H1 (cell line): ENCODE measurements at regions not wholly inside any gene's neighbourhood (a gene's known extent, or its start where the extent isn't known, plus 50 kb on each side); places are given as distances from the start of the nearest gene placed in this dataset.

Source experiments
- CTCF ChIA-PET: fragments of 300-600 bp; sonication (Branson Sonifier 250); formaldehyde crosslinking; loops from one replicate; lab custom pipeline; 2021; ENCODE audit not compliant: partially characterized antibody; lab: Charles Lee
- POLR2A ChIA-PET: fragments of 300-600 bp; sonication (Branson Sonifier 250); formaldehyde crosslinking; loops from one replicate; lab custom pipeline; 2021; ENCODE audit warnings: inconsistent platforms; ENCODE audit not compliant: partially characterized antibody; lab: Charles Lee
- DNase-seq, 2 experiments: peaks; one replicate each; pipeline versions ENCODE4 v3.0.0 to v3.0.0-alpha.2; 2010 to 2022; ENCODE audit warnings: low spot score in 2 of 2, low read depth in 1 of 2, mixed read lengths in 1 of 2
- FAIRE-seq: peaks from 2 replicates; lab custom pipeline; 2011; peaks lifted over from hg19 to GRCh38; lab: Jason Lieb, UNC
- H2AFZ ChIP-seq: 2 replicates; pipeline ENCODE4 v1.8.1; 2012; ENCODE audit warnings: low read length, inconsistent platforms
- H2AK5ac ChIP-seq: 2 replicates; pipeline ENCODE4 v1.6.1; 2013; ENCODE audit warnings: low read depth, low read length
- H2BK120ac ChIP-seq: replicated peaks from 2 replicates; pipeline ENCODE3; 2013; ENCODE audit warnings: low read depth, low read length, inconsistent platforms
- H2BK12ac ChIP-seq: 2 replicates; pipeline ENCODE4 v1.6.1; 2013; ENCODE audit warnings: low read depth, low read length
- H2BK15ac ChIP-seq: 2 replicates; pipeline ENCODE4 v1.6.1; 2013; ENCODE audit warnings: low read length
- H2BK20ac ChIP-seq: 2 replicates; pipeline ENCODE4 v1.6.1; 2013; ENCODE audit warnings: low read length
- H2BK5ac ChIP-seq: 2 replicates; pipeline ENCODE4 v1.6.1; 2013; ENCODE audit warnings: low read depth, low read length
- H3K14ac ChIP-seq: 2 replicates; pipeline ENCODE4 v1.6.1; 2013; ENCODE audit warnings: inconsistent platforms; ENCODE audit not compliant: insufficient read length
- H3K18ac ChIP-seq: 2 replicates; pipeline ENCODE4 v1.6.1; 2013; ENCODE audit warnings: low read length; ENCODE audit errors: extremely low read depth
- H3K23ac ChIP-seq: 2 replicates; pipeline ENCODE4 v1.6.1; 2013; ENCODE audit warnings: inconsistent platforms; ENCODE audit not compliant: insufficient read length
- H3K23me2 ChIP-seq: 2 replicates; pipeline ENCODE4 v1.6.1; 2013; ENCODE audit warnings: low read depth, low read length
- H3K27ac ChIP-seq: 2 replicates; pipeline ENCODE4 v1.6.1; 2011; ENCODE audit warnings: low read depth, low read length, inconsistent platforms
- H3K27me3 ChIP-seq, 4 experiments: replicated peaks in 1 of 4; 1 replicate in 1 of 4; 2 replicates in 3 of 4; pipeline versions ENCODE4 v1.6.1 to v1.8.1; 2011 to 2013; ENCODE audit warnings: low read length in 3 of 4, mild to moderate bottlenecking in 3 of 4, inconsistent platforms in 2 of 4, mixed read lengths in 2 of 4, moderate library complexity in 1 of 4; ENCODE audit not compliant: control insufficient read depth in 3 of 4, insufficient read depth in 3 of 4; ENCODE audit errors: extremely low read depth in 1 of 4
- H3K36me3 ChIP-seq, 4 experiments: 2 replicates each; pipeline versions ENCODE4 v1.6.1 to v1.8.1; 2011 to 2013; ENCODE audit warnings: mild to moderate bottlenecking in 4 of 4, low read length in 3 of 4, moderate library complexity in 2 of 4, control low read depth in 1 of 4, inconsistent platforms in 1 of 4; ENCODE audit not compliant: insufficient read depth in 4 of 4, control insufficient read depth in 2 of 4
- H3K4ac ChIP-seq: replicated peaks from 2 replicates; pipeline ENCODE3; 2013; ENCODE audit warnings: low read length, low read depth, mixed read lengths, inconsistent platforms; ENCODE audit not compliant: insufficient read length
- H3K4me1 ChIP-seq, 4 experiments: replicated peaks in 1 of 4; 1 replicate in 1 of 4; 2 replicates in 3 of 4; pipeline versions ENCODE4 v1.6.1 to v1.8.1; 2011 to 2013; ENCODE audit warnings: low read length in 3 of 4, inconsistent platforms in 2 of 4, mixed read lengths in 1 of 4; ENCODE audit not compliant: insufficient read depth in 4 of 4, control insufficient read depth in 3 of 4
- H3K4me2 ChIP-seq, 2 experiments: 2 replicates each; pipeline versions ENCODE4 v1.6.1 to v1.8.1; 2011 to 2013; ENCODE audit warnings: low read depth in 2 of 2, low read length in 2 of 2, control low read depth in 1 of 2, inconsistent platforms in 1 of 2, mild to moderate bottlenecking in 1 of 2; ENCODE audit not compliant: insufficient read depth in 1 of 2
- H3K4me3 ChIP-seq, 4 experiments: fragments of 200-600, 300-600 bp in 1 of 4; sonication (generic), shearing (Covaris generic), sonication (Bioruptor Twin) in 1 of 4; 2 replicates each; pipeline versions ENCODE4 v1.5.1 to v1.8.1; 2011 to 2016; ENCODE audit warnings: low read length in 4 of 4, low read depth in 3 of 4, control low read depth in 2 of 4, inconsistent platforms in 2 of 4, mild to moderate bottlenecking in 2 of 4, mixed read lengths in 1 of 4, moderate library complexity in 1 of 4; ENCODE audit not compliant: insufficient read depth in 2 of 4; ENCODE audit errors: extremely low read depth in 1 of 4
- H3K56ac ChIP-seq: replicated peaks from 2 replicates; pipeline ENCODE3; 2013; ENCODE audit warnings: low read depth, mild to moderate bottlenecking, mixed read lengths, low read length, inconsistent platforms; ENCODE audit not compliant: insufficient read length
- H3K79me1 ChIP-seq: 2 replicates; pipeline ENCODE4 v1.6.1; 2013; ENCODE audit warnings: low read depth, low read length, control low read depth
- H3K79me2 ChIP-seq, 2 experiments: 2 replicates each; pipeline versions ENCODE4 v1.6.1 to v1.8.1; 2012 to 2013; ENCODE audit warnings: low read length in 2 of 2, mild to moderate bottlenecking in 2 of 2, inconsistent platforms in 1 of 2; ENCODE audit not compliant: insufficient read depth in 2 of 2, control insufficient read depth in 1 of 2
- H3K9ac ChIP-seq, 4 experiments: replicated peaks in 1 of 4; 1 replicate in 1 of 4; 2 replicates in 3 of 4; pipeline versions ENCODE4 v1.6.1 to v1.8.1; 2011 to 2013; ENCODE audit warnings: low read depth in 3 of 4, low read length in 3 of 4, control low read depth in 2 of 4, mild to moderate bottlenecking in 2 of 4, moderate library complexity in 2 of 4, inconsistent platforms in 1 of 4; ENCODE audit errors: extremely low read depth in 1 of 4
- H3K9me3 ChIP-seq, 2 experiments: 2 replicates each; pipeline versions ENCODE4 v1.6.1 to v1.8.1; 2012 to 2013; ENCODE audit warnings: mild to moderate bottlenecking in 2 of 2, moderate library complexity in 2 of 2, control low read depth in 1 of 2, inconsistent platforms in 1 of 2, low read depth in 1 of 2, low read length in 1 of 2, mixed read lengths in 1 of 2; ENCODE audit not compliant: insufficient read depth in 2 of 2
- H4K20me1 ChIP-seq, 2 experiments: replicated peaks in 1 of 2; 2 replicates each; pipeline versions ENCODE3 to v1.8.1; 2011 to 2013; ENCODE audit warnings: inconsistent platforms in 2 of 2, low read length in 2 of 2, mild to moderate bottlenecking in 1 of 2; ENCODE audit not compliant: insufficient read depth in 2 of 2, control insufficient read depth in 1 of 2
- H4K5ac ChIP-seq: 2 replicates; pipeline ENCODE4 v1.6.1; 2013; ENCODE audit warnings: low read length, low read depth, mixed read lengths, inconsistent platforms; ENCODE audit not compliant: insufficient read length
- H4K8ac ChIP-seq: 2 replicates; pipeline ENCODE4 v1.8.0; 2013; ENCODE audit warnings: mild to moderate bottlenecking, moderate library complexity, low read length, inconsistent platforms; ENCODE audit not compliant: insufficient read depth; ENCODE audit errors: extremely low read depth
- H4K91ac ChIP-seq: replicated peaks from 2 replicates; pipeline ENCODE3; 2013; ENCODE audit warnings: low read length, mixed read lengths, inconsistent platforms; ENCODE audit not compliant: insufficient read length
- CBX5 ChIP-seq: fragments of 300-800, 300-1000 bp; sonication (generic); IDR thresholded peaks from 2 replicates; pipeline ENCODE4 v1.7.1; 2016; ENCODE audit warnings: antibody characterized with exemption, low read length, low read depth
- CEBPB ChIP-seq: IDR thresholded peaks from 2 replicates; pipeline ENCODE4 v1.6.1; 2012; ENCODE audit warnings: low read depth, low read length
- CHD1 ChIP-seq: IDR thresholded peaks from 2 replicates; pipeline ENCODE4 v1.6.1; 2012; ENCODE audit warnings: low read depth, low read length, improper control_type of control experiment
- WGBS, 2 experiments: shearing (Covaris generic) in 1 of 2; methylation state at CpG; one replicate each; pipeline versions ENCODE4 v1.1.6 to v1.1.7; 2013 to 2015; ENCODE audit warnings: low lambda C conversion rate in 2 of 2, mixed read lengths in 2 of 2, inconsistent platforms in 1 of 2, low coverage in 1 of 2, missing lambda C conversion rate in 1 of 2; ENCODE audit not compliant: insufficient replicate concordance in 2 of 2, insufficient coverage in 1 of 2, insufficient read length in 1 of 2; ENCODE audit errors: extremely low coverage in 1 of 2, missing lambda C conversion rate in 1 of 2; 5-methylcytosine and 5-hydroxymethylcytosine counted together

DNA sequence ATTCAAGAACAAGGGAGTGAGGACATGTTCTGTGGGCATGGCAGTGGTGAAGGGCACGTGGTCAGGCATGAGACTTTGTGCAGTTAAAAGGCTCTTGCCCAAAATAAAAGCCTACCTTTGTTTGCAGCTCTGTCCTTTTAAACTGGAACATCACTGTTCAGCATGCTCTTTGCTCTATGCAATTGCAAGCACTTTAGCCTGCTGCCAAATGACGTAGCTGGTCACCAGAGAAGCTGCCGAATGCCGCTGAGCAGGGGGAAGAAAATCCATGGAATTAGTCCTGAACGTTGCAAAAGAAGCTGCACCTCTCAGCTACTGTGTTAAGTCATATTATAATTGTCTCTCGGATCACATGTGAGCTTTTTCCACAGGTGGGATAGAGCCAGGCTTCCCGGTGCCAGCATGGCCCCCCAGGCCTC is 176.3 kb upstream of the DIO2 start:
- Histone ChIP-seq H3K23me2 (no peaks in the 10 kb centered on the region), H4K5ac (no peak overlapping the region), H4K8ac (no peak overlapping the region), H4K20me1 (no peaks in the 10 kb centered on the region), H3K9ac (no peak overlapping the region), H3K14ac (no peak overlapping the region), H3K4ac (no peak overlapping the region), H3K27ac (no peak overlapping the region), H4K91ac (no peak overlapping the region), H2AK5ac (no peak overlapping the region), H3K9me3 (no peaks in the 10 kb centered on the region), H2BK5ac (no peak overlapping the region), H3K79me1 (no peaks in the 10 kb centered on the region), H2AFZ (no peak overlapping the region), H2BK12ac (no peak overlapping the region), H3K18ac (no peak overlapping the region), H3K4me1 (peaks cover 0 to 5% (median 0%) of the 10 kb centered on the region in 4 experiments; a peak in 1 of 7 replicates), H3K79me2 (no peaks in the 10 kb centered on the region), H3K56ac (no peak overlapping the region), H3K36me3 (no peaks in the 10 kb centered on the region), H2BK20ac (no peak overlapping the region), H3K23ac (no peak overlapping the region), H3K4me3 (no peak overlapping the region), H2BK15ac (no peak overlapping the region), H3K27me3 (no peaks in the 10 kb centered on the region), H2BK120ac (no peak overlapping the region), H3K4me2 (no peak overlapping the region)
- no peak for DNase-seq
- CTCF ChIA-PET: interaction anchor here (0.6 to 1.1 kb wide), 5 partner anchors 8 to 175 kb away, joined by 3 to 4 read pairs (median 3); no protein-coding TSS in a partner anchor
- WGBS, 2 experiments: 92% methylated on average over 7 of the region's 7 CpGs; no CpG with 5 or more reads in 1 of the 2 experiments
- FAIRE-seq: no peak
- POLR2A ChIA-PET: no interaction called here
- TF ChIP-seq CBX5 (no peak), CHD1 (no peak), CEBPB (no peak)
